ENCODE measurements at regions not wholly inside any gene's neighbourhood (a gene's known extent, or its start where the extent isn't known, plus 50 kb on each side); places are given as distances from the start of the nearest gene placed in this dataset.

GRCh38 chr6:82687855-82688254 lies 324.2 kb downstream of the TPBG start:
- CTCF ChIA-PET, result no interaction called here
- TF ChIP-seq SCRT1 (tag by site-specific recombination; IDR thresholded peaks at IDR 0.05; ENCODE audit: borderline replicate concordance) (no peak), BCL11B (tag by site-specific recombination; IDR thresholded peaks at IDR 0.05; ENCODE audit: low read depth) (no peak), ZFP37 (tag by site-specific recombination; IDR thresholded peaks at IDR 0.05) (no peak), ZNF549 (tag by site-specific recombination; IDR thresholded peaks at IDR 0.05) (no peak), ZBTB26 (tag by site-specific recombination; optimal IDR thresholded peaks at IDR 0.05) (no peak), ZNF629 (tag by site-specific recombination; IDR thresholded peaks at IDR 0.05) (no peak), ZNF776 (tag by site-specific recombination; IDR thresholded peaks at IDR 0.05; ENCODE audit: borderline replicate concordance) (no peak), ZNF513 (tag by site-specific recombination; IDR thresholded peaks at IDR 0.05) (no peak), ZNF555 (tag by site-specific recombination; conservative IDR thresholded peaks at IDR 0.05) (no peak), KLF7 (tag by site-specific recombination; IDR thresholded peaks at IDR 0.05; ENCODE audit: borderline replicate concordance) (no peak), ZNF274 (IDR thresholded peaks at IDR 0.05; ENCODE audit: low read length) (no peak), ZNF274 (tag by site-specific recombination; IDR thresholded peaks at IDR 0.05; ENCODE audit: borderline replicate concordance) (no peak), HOXD13 (CRISPR knock-in tag; IDR thresholded peaks at IDR 0.05; ENCODE audit: borderline replicate concordance) (no peak), ZNF830 (tag by site-specific recombination; IDR thresholded peaks at IDR 0.05; ENCODE audit: low read depth) (no peak), GFI1B (tag by site-specific recombination; IDR thresholded peaks at IDR 0.05) (no peak), ZNF169 (tag by site-specific recombination; IDR thresholded peaks at IDR 0.05) (no peak), OVOL3 (tag by site-specific recombination; IDR thresholded peaks at IDR 0.05) (no peak), KLF8 (tag by site-specific recombination; IDR thresholded peaks at IDR 0.05) (no peak), ZNF132 (tag by site-specific recombination; IDR thresholded peaks at IDR 0.05; ENCODE audit: borderline replicate concordance) (no peak)

GRCh38 chr6:82690283-82690682 lies 326.7 kb downstream of the TPBG start:
- POLR2A ChIA-PET, result no interaction called here
- Histone ChIP-seq H3K9me3 (ENCODE audit: control insufficient read depth, insufficient read depth, low read depth, low read length) (no peaks in the 10 kb centered on the region), H3K4me3 (ENCODE audit: low read depth, low read length) (no peak overlapping the region), H3K36me3 (ENCODE audit: control insufficient read depth in 2 of 2, insufficient read depth in 1 of 2, low read length in 2 of 2) (no peaks in the 10 kb centered on the region), H3K4me1 (ENCODE audit: control insufficient read depth, insufficient read depth, low read length) (no peaks in the 10 kb centered on the region), H3K27ac (ENCODE audit: extremely low read depth, low read depth, low read length) (no peak overlapping the region)
- CTCF ChIA-PET, result interaction anchor here (0.6 to 1.5 kb wide), 2 partner anchors 94 to 375 kb away, joined by 4 to 8 read pairs; partner anchors contain the start of gene UBE3D
- TF ChIP-seq ZNF146 (tag by site-specific recombination; IDR thresholded peaks at IDR 0.05) (no peak), ZNF610 (tag by site-specific recombination; IDR thresholded peaks at IDR 0.05; ENCODE audit: borderline replicate concordance) (no peak), GFI1B (tag by site-specific recombination; IDR thresholded peaks at IDR 0.05) (no peak), ZNF580 (tag by site-specific recombination; IDR thresholded peaks at IDR 0.05) (no peak), ZBTB48 (tag by site-specific recombination; IDR thresholded peaks at IDR 0.05) (no peak), ZNF280C (tag by site-specific recombination; IDR thresholded peaks at IDR 0.05) (no peak), ZNF544 (tag by site-specific recombination; IDR thresholded peaks at IDR 0.05) (no peak), ZNF501 (tag by site-specific recombination; IDR thresholded peaks at IDR 0.05) (no peak), PRDM10 (tag by site-specific recombination; IDR thresholded peaks at IDR 0.05) (no peak)

More at GRCh38 chr6:82687855-82688254, 324.2 kb downstream of the TPBG start:
- Histone ChIP-seq H3K9me3 (ENCODE audit: control insufficient read depth, insufficient read depth, low read depth, low read length) (no peaks in the 10 kb centered on the region), H3K27ac (ENCODE audit: extremely low read depth, low read depth, low read length) (no peak overlapping the region), H3K4me1 (ENCODE audit: control insufficient read depth, insufficient read depth, low read length) (no peaks in the 10 kb centered on the region), H3K4me3 (ENCODE audit: low read depth, low read length) (no peak overlapping the region), H3K36me3 (ENCODE audit: control insufficient read depth in 2 of 2, insufficient read depth in 1 of 2, low read length in 2 of 2) (no peaks in the 10 kb centered on the region)
- POLR2A ChIA-PET, result no interaction called here

Measured in HEK293 (cell line).